H1 (cell line): ENCODE measurements at regions not wholly inside any gene's neighbourhood (a gene's known extent, or its start where the extent isn't known, plus 50 kb on each side); places are given as distances from the start of the nearest gene placed in this dataset.

Experiments
- CTCF ChIA-PET: fragments of 300-600 bp; sonication (Branson Sonifier 250); formaldehyde crosslinking; loops from one replicate; lab custom pipeline; 2021; ENCODE audit not compliant: partially characterized antibody; lab: Charles Lee
- POLR2A ChIA-PET: fragments of 300-600 bp; sonication (Branson Sonifier 250); formaldehyde crosslinking; loops from one replicate; lab custom pipeline; 2021; ENCODE audit warnings: inconsistent platforms; ENCODE audit not compliant: partially characterized antibody; lab: Charles Lee
- DNase-seq, 2 experiments: peaks; one replicate each; pipeline versions ENCODE4 v3.0.0 to v3.0.0-alpha.2; 2010 to 2022; ENCODE audit warnings: low spot score in 2 of 2, low read depth in 1 of 2, mixed read lengths in 1 of 2
- FAIRE-seq: peaks from 2 replicates; lab custom pipeline; 2011; peaks lifted over from hg19 to GRCh38; lab: Jason Lieb, UNC
- H2AFZ ChIP-seq: 2 replicates; pipeline ENCODE4 v1.8.1; 2012; ENCODE audit warnings: low read length, inconsistent platforms
- H2AK5ac ChIP-seq: 2 replicates; pipeline ENCODE4 v1.6.1; 2013; ENCODE audit warnings: low read depth, low read length
- H2BK120ac ChIP-seq: replicated peaks from 2 replicates; pipeline ENCODE3; 2013; ENCODE audit warnings: low read depth, low read length, inconsistent platforms
- H2BK12ac ChIP-seq: 2 replicates; pipeline ENCODE4 v1.6.1; 2013; ENCODE audit warnings: low read depth, low read length
- H2BK15ac ChIP-seq: 2 replicates; pipeline ENCODE4 v1.6.1; 2013; ENCODE audit warnings: low read length
- H2BK20ac ChIP-seq: 2 replicates; pipeline ENCODE4 v1.6.1; 2013; ENCODE audit warnings: low read length
- H2BK5ac ChIP-seq: 2 replicates; pipeline ENCODE4 v1.6.1; 2013; ENCODE audit warnings: low read depth, low read length
- H3K14ac ChIP-seq: 2 replicates; pipeline ENCODE4 v1.6.1; 2013; ENCODE audit warnings: inconsistent platforms; ENCODE audit not compliant: insufficient read length
- H3K18ac ChIP-seq: 2 replicates; pipeline ENCODE4 v1.6.1; 2013; ENCODE audit warnings: low read length; ENCODE audit errors: extremely low read depth
- H3K23ac ChIP-seq: 2 replicates; pipeline ENCODE4 v1.6.1; 2013; ENCODE audit warnings: inconsistent platforms; ENCODE audit not compliant: insufficient read length
- H3K23me2 ChIP-seq: 2 replicates; pipeline ENCODE4 v1.6.1; 2013; ENCODE audit warnings: low read depth, low read length
- H3K27ac ChIP-seq: 2 replicates; pipeline ENCODE4 v1.6.1; 2011; ENCODE audit warnings: low read depth, low read length, inconsistent platforms
- H3K27me3 ChIP-seq, 4 experiments: replicated peaks in 1 of 4; 1 replicate in 1 of 4; 2 replicates in 3 of 4; pipeline versions ENCODE4 v1.6.1 to v1.8.1; 2011 to 2013; ENCODE audit warnings: low read length in 3 of 4, mild to moderate bottlenecking in 3 of 4, inconsistent platforms in 2 of 4, mixed read lengths in 2 of 4, moderate library complexity in 1 of 4; ENCODE audit not compliant: control insufficient read depth in 3 of 4, insufficient read depth in 3 of 4; ENCODE audit errors: extremely low read depth in 1 of 4
- H3K36me3 ChIP-seq, 4 experiments: 2 replicates each; pipeline versions ENCODE4 v1.6.1 to v1.8.1; 2011 to 2013; ENCODE audit warnings: mild to moderate bottlenecking in 4 of 4, low read length in 3 of 4, moderate library complexity in 2 of 4, control low read depth in 1 of 4, inconsistent platforms in 1 of 4; ENCODE audit not compliant: insufficient read depth in 4 of 4, control insufficient read depth in 2 of 4
- H3K4ac ChIP-seq: replicated peaks from 2 replicates; pipeline ENCODE3; 2013; ENCODE audit warnings: low read length, low read depth, mixed read lengths, inconsistent platforms; ENCODE audit not compliant: insufficient read length
- H3K4me1 ChIP-seq, 4 experiments: replicated peaks in 1 of 4; 1 replicate in 1 of 4; 2 replicates in 3 of 4; pipeline versions ENCODE4 v1.6.1 to v1.8.1; 2011 to 2013; ENCODE audit warnings: low read length in 3 of 4, inconsistent platforms in 2 of 4, mixed read lengths in 1 of 4; ENCODE audit not compliant: insufficient read depth in 4 of 4, control insufficient read depth in 3 of 4
- H3K4me2 ChIP-seq, 2 experiments: 2 replicates each; pipeline versions ENCODE4 v1.6.1 to v1.8.1; 2011 to 2013; ENCODE audit warnings: low read depth in 2 of 2, low read length in 2 of 2, control low read depth in 1 of 2, inconsistent platforms in 1 of 2, mild to moderate bottlenecking in 1 of 2; ENCODE audit not compliant: insufficient read depth in 1 of 2
- H3K4me3 ChIP-seq, 4 experiments: fragments of 200-600, 300-600 bp in 1 of 4; sonication (generic), shearing (Covaris generic), sonication (Bioruptor Twin) in 1 of 4; 2 replicates each; pipeline versions ENCODE4 v1.5.1 to v1.8.1; 2011 to 2016; ENCODE audit warnings: low read length in 4 of 4, low read depth in 3 of 4, control low read depth in 2 of 4, inconsistent platforms in 2 of 4, mild to moderate bottlenecking in 2 of 4, mixed read lengths in 1 of 4, moderate library complexity in 1 of 4; ENCODE audit not compliant: insufficient read depth in 2 of 4; ENCODE audit errors: extremely low read depth in 1 of 4
- H3K56ac ChIP-seq: replicated peaks from 2 replicates; pipeline ENCODE3; 2013; ENCODE audit warnings: low read depth, mild to moderate bottlenecking, mixed read lengths, low read length, inconsistent platforms; ENCODE audit not compliant: insufficient read length
- H3K79me1 ChIP-seq: 2 replicates; pipeline ENCODE4 v1.6.1; 2013; ENCODE audit warnings: low read depth, low read length, control low read depth
- H3K79me2 ChIP-seq, 2 experiments: 2 replicates each; pipeline versions ENCODE4 v1.6.1 to v1.8.1; 2012 to 2013; ENCODE audit warnings: low read length in 2 of 2, mild to moderate bottlenecking in 2 of 2, inconsistent platforms in 1 of 2; ENCODE audit not compliant: insufficient read depth in 2 of 2, control insufficient read depth in 1 of 2
- H3K9ac ChIP-seq, 4 experiments: replicated peaks in 1 of 4; 1 replicate in 1 of 4; 2 replicates in 3 of 4; pipeline versions ENCODE4 v1.6.1 to v1.8.1; 2011 to 2013; ENCODE audit warnings: low read depth in 3 of 4, low read length in 3 of 4, control low read depth in 2 of 4, mild to moderate bottlenecking in 2 of 4, moderate library complexity in 2 of 4, inconsistent platforms in 1 of 4; ENCODE audit errors: extremely low read depth in 1 of 4
- H3K9me3 ChIP-seq, 2 experiments: 2 replicates each; pipeline versions ENCODE4 v1.6.1 to v1.8.1; 2012 to 2013; ENCODE audit warnings: mild to moderate bottlenecking in 2 of 2, moderate library complexity in 2 of 2, control low read depth in 1 of 2, inconsistent platforms in 1 of 2, low read depth in 1 of 2, low read length in 1 of 2, mixed read lengths in 1 of 2; ENCODE audit not compliant: insufficient read depth in 2 of 2
- H4K20me1 ChIP-seq, 2 experiments: replicated peaks in 1 of 2; 2 replicates each; pipeline versions ENCODE3 to v1.8.1; 2011 to 2013; ENCODE audit warnings: inconsistent platforms in 2 of 2, low read length in 2 of 2, mild to moderate bottlenecking in 1 of 2; ENCODE audit not compliant: insufficient read depth in 2 of 2, control insufficient read depth in 1 of 2
- H4K5ac ChIP-seq: 2 replicates; pipeline ENCODE4 v1.6.1; 2013; ENCODE audit warnings: low read length, low read depth, mixed read lengths, inconsistent platforms; ENCODE audit not compliant: insufficient read length
- H4K8ac ChIP-seq: 2 replicates; pipeline ENCODE4 v1.8.0; 2013; ENCODE audit warnings: mild to moderate bottlenecking, moderate library complexity, low read length, inconsistent platforms; ENCODE audit not compliant: insufficient read depth; ENCODE audit errors: extremely low read depth
- H4K91ac ChIP-seq: replicated peaks from 2 replicates; pipeline ENCODE3; 2013; ENCODE audit warnings: low read length, mixed read lengths, inconsistent platforms; ENCODE audit not compliant: insufficient read length
- CHD2 ChIP-seq: IDR thresholded peaks from 2 replicates; pipeline ENCODE4 v1.6.1; 2012; ENCODE audit warnings: low read length, improper control_type of control experiment
- WGBS, 2 experiments: shearing (Covaris generic) in 1 of 2; methylation state at CpG; one replicate each; pipeline versions ENCODE4 v1.1.6 to v1.1.7; 2013 to 2015; ENCODE audit warnings: low lambda C conversion rate in 2 of 2, mixed read lengths in 2 of 2, inconsistent platforms in 1 of 2, low coverage in 1 of 2, missing lambda C conversion rate in 1 of 2; ENCODE audit not compliant: insufficient replicate concordance in 2 of 2, insufficient coverage in 1 of 2, insufficient read length in 1 of 2; ENCODE audit errors: extremely low coverage in 1 of 2, missing lambda C conversion rate in 1 of 2; 5-methylcytosine and 5-hydroxymethylcytosine counted together

DNA sequence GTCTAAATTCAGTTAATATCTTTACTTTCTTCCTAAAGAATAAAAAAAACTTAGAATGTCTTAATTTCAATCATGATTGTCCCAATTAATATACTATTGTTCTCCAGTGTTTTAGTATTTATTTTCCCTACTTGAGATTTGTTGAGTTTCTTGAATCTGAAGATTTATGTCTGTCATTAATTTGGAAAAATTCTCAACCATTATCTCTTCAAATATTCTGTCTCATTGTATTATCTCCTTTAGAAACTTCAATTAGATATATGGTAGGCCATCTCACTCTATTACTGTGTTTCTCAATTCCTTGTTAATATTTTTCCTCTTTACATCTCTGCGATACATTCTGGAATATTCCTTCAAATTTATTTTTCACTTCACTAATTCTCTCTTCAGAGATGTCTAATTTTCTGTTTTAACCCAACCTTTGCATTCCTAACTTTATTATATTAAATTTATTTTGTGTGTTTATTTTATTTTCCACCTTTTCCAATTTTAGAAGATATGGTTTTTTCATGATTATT, 268.6 kb downstream of the QKI start:
- CTCF ChIA-PET, result no interaction called here

More for the DNA sequence above, 268.6 kb downstream of the QKI start:
- Histone ChIP-seq H2AK5ac (no peak overlapping the region), H3K4me3 (no peak overlapping the region), H3K9ac (no peak overlapping the region), H4K8ac (no peak overlapping the region), H2BK12ac (no peak overlapping the region), H3K79me2 (no peaks in the 10 kb centered on the region), H2AFZ (no peak overlapping the region), H4K5ac (no peak overlapping the region), H3K23me2 (no peaks in the 10 kb centered on the region; the same call in 1 of the 2 replicates), H3K27me3 (no peaks in the 10 kb centered on the region), H3K9me3 (no peaks in the 10 kb centered on the region), H2BK15ac (no peak overlapping the region), H2BK20ac (no peak overlapping the region), H3K36me3 (no peaks in the 10 kb centered on the region; a peak in 1 of 8 replicates), H3K4ac (no peak overlapping the region), H3K23ac (no peak overlapping the region), H2BK5ac (no peak overlapping the region), H3K18ac (no peak overlapping the region), H3K56ac (no peak overlapping the region), H3K4me2 (no peak overlapping the region), H3K79me1 (no peaks in the 10 kb centered on the region), H4K91ac (no peak overlapping the region), H3K27ac (no peak overlapping the region), H4K20me1 (no peaks in the 10 kb centered on the region), H3K4me1 (no peaks in the 10 kb centered on the region), H3K14ac (no peak overlapping the region), H2BK120ac (no peak overlapping the region)
- FAIRE-seq, result no peak
- no peak for TF ChIP-seq CHD2
- DNase-seq, result no peak
- POLR2A ChIA-PET, result no interaction called here
- WGBS, 2 experiments, result 91% methylated on average over 1 of the region's 1 CpG; no CpG with 5 or more reads in 1 of the 2 experiments
